AG04449 (cell line): ENCODE measurements at regions not wholly inside any gene's neighbourhood (a gene's known extent, or its start where the extent isn't known, plus 50 kb on each side); places are given as distances from the start of the nearest gene placed in this dataset.

Experiments
- CTCF ChIA-PET: fragments of 350-600 bp; formaldehyde crosslinking; extraction: SDS; loops from one replicate; lab custom pipeline; 2021; ENCODE audit warnings: antibody characterized with exemption; lab: Yijun Ruan, JAX
- POLR2A ChIA-PET: fragments of 400-600, 350-600 bp; formaldehyde crosslinking; extraction: SDS; loops from one replicate; lab custom pipeline; 2020; ENCODE audit warnings: antibody characterized with exemption, inconsistent platforms; lab: Yijun Ruan, JAX
- DNase-seq: peaks from one replicate; pipeline ENCODE4 v3.0.0-alpha.2; 2010; ENCODE audit warnings: low read depth, low spot score
- H3K4me3 ChIP-seq: 2 replicates; pipeline ENCODE4 v1.5.1; 2011; ENCODE audit warnings: low read depth, mild to moderate bottlenecking, control low read depth, low read length
- CTCF ChIP-seq: IDR thresholded peaks from one replicate; pipeline ENCODE4 v1.5.1; 2011; ENCODE audit warnings: mild to moderate bottlenecking, moderate library complexity, low read length, control low read depth, inconsistent platforms; ENCODE audit not compliant: insufficient read depth; ENCODE audit errors: missing control alignments

GRCh38 chr4:14883166-14883565 is 119.1 kb upstream of the CPEB2 start:
- CTCF ChIA-PET = no interaction called here
- no peak for DNase-seq
- no peak for TF ChIP-seq CTCF
- no peak overlapping the region for H3K4me3 ChIP-seq
- POLR2A ChIA-PET = no interaction called here

GRCh38 chr4:14883661-14884060 is 118.6 kb upstream of the CPEB2 start:
- POLR2A ChIA-PET = no interaction called here
- DNase-seq = no peak
- TF ChIP-seq CTCF = no peak
- no peak overlapping the region for H3K4me3 ChIP-seq
- CTCF ChIA-PET = no interaction called here

- ChIA-PET POLR2A (no interaction called here), CTCF (no interaction called here)
- TF ChIP-seq CTCF = no peak
- no peak for DNase-seq
- H3K4me3 ChIP-seq = no peak overlapping the region
Measured at GRCh38 chr4:14887842-14888433, 114.3 kb upstream of the CPEB2 start.

- ChIA-PET CTCF (no interaction called here), POLR2A (no interaction called here)
- no peak for DNase-seq
- TF ChIP-seq CTCF = no peak
- H3K4me3 ChIP-seq = no peak overlapping the region
Measured at GRCh38 chr4:14888790-14889572, 113.3 kb upstream of the CPEB2 start.

- no peak overlapping the region for H3K4me3 ChIP-seq
- CTCF ChIA-PET = no interaction called here
- POLR2A ChIA-PET = no interaction called here
- no peak for TF ChIP-seq CTCF
- no peak for DNase-seq
Measured at GRCh38 chr4:14892563-14892962, 109.7 kb upstream of the CPEB2 start.

- CTCF ChIA-PET = no interaction called here
Measured at GRCh38 chr4:14893713-14894112, 108.6 kb upstream of the CPEB2 start.

More at GRCh38 chr4:14893713-14894112, 108.6 kb upstream of the CPEB2 start:
- TF ChIP-seq CTCF = no peak
- H3K4me3 ChIP-seq = no peak overlapping the region
- DNase-seq = no peak
- POLR2A ChIA-PET = no interaction called here
